Lower leg skin (tissue), 3 donors: ENCODE measurements at regions not wholly inside any gene's neighbourhood (a gene's known extent, or its start where the extent isn't known, plus 50 kb on each side); places are given as distances from the start of the nearest gene placed in this dataset.

ENCODE experiments used
- POLR2A ChIP-seq, 2 donors: fragments of 450-650 bp; IDR thresholded peaks; one replicate each; pipeline ENCODE4 v1.6.1; 2016 to 2017; ENCODE audit warnings: antibody characterized with exemption in 2 of 2, mild to moderate bottlenecking in 1 of 2, moderate library complexity in 1 of 2
- TF ChIP-seq, protein P1 (sequence below), 3 donors: fragments of 450-650 bp; IDR thresholded peaks; one replicate each; pipeline ENCODE4 v1.5.1; 2016; ENCODE audit warnings: antibody characterized with exemption in 3 of 3, mild to moderate bottlenecking in 3 of 3, moderate library complexity in 2 of 3

- TF ChIP-seq, protein P1, sequence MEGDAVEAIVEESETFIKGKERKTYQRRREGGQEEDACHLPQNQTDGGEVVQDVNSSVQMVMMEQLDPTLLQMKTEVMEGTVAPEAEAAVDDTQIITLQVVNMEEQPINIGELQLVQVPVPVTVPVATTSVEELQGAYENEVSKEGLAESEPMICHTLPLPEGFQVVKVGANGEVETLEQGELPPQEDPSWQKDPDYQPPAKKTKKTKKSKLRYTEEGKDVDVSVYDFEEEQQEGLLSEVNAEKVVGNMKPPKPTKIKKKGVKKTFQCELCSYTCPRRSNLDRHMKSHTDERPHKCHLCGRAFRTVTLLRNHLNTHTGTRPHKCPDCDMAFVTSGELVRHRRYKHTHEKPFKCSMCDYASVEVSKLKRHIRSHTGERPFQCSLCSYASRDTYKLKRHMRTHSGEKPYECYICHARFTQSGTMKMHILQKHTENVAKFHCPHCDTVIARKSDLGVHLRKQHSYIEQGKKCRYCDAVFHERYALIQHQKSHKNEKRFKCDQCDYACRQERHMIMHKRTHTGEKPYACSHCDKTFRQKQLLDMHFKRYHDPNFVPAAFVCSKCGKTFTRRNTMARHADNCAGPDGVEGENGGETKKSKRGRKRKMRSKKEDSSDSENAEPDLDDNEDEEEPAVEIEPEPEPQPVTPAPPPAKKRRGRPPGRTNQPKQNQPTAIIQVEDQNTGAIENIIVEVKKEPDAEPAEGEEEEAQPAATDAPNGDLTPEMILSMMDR (IDR thresholded peaks at IDR 0.05), result no peak
- TF ChIP-seq POLR2A (IDR thresholded peaks at IDR 0.05), result no peak
These were observed 352.7 kb upstream of the CDH20 start for GRCh38 chr18:60980422-60981005.
